Pons (tissue), 1 donor: ENCODE measurements at regions not wholly inside any gene's neighbourhood (a gene's known extent, or its start where the extent isn't known, plus 50 kb on each side); places are given as distances from the start of the nearest gene placed in this dataset.

Source experiments
- DNase-seq: peaks from one replicate; pipeline ENCODE4 v3.0.0-alpha.2; 2016; ENCODE audit warnings: low spot score

DNA sequence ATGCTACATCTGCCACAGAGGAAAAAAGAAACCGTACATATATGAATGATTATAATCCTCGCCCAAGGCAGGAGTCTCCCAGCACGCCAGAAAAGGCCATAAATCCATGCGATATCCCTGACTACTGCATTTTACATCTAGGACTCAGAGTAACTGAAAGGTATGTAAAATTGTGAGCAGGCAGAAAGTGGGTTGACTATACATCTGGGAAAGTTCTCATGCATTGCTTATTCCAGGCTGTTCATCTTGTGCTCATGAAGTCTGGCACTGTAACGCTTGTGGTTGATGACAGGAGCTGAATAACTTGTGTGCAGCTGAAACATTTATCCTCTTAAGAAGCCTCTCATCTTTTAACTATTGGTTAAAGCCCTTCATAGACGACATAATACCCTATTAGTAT lies 193.4 kb upstream of the STEAP4 start:
- DNase-seq = no peak

DNA sequence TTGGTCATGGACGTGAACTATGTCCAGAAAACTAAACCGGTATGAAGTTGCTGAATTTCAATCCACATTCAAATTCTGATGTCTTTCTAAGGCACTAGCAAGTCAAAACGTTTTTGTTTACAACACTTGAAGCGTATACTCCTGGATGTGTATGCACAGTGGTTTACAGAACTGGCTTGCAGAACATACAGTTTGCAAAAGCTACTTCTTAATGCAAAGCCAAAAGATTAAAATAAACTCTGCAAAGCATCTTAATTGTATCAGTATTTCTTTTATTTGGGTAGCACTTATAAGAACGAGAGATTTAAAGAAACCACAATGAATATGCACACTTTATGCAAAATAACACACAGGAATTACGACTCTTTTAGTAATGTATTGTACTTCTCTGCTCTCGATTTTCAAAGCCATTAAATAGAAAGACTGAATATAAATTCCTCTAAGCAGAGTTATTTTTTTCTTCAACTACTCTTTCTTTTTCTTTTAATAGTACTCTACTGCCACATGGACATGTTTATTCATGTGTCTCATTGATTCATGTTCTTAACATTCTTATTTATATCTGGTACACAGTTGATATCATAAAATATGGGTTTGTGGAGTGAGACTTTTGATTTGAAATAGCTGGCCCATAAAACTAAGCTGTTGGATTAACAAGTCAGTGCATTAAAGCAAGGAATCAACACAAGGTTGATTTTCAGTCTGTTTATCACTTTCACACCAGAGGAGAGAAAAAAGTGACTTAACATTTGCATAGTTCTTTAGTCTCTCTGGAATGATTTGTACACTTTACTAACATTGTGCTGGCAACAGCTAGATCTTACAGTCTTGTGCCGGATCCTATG lies 189.4 kb upstream of the STEAP4 start:
- DNase-seq = no peak

DNA sequence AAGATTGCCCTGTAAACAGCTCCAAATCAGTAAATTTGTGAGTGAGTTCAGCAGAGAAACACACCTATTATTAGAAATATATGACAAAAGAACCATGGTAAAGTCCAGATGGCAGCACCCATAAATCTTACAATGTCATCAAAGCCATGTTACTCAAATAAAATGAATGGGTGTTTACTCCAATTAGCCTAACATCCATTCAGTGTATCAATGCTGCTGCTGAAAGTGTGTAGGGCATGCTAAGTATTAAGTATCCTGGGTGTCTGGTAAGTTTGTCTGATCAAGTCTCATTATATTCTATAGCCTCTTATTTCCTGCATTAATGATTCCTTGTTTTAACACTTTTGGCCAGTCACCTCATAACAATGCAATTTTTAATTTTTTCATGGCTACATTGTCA lies 185.5 kb upstream of the STEAP4 start:
- no peak for DNase-seq

GRCh38 chr7:88490874-88491273 lies 184.2 kb upstream of the STEAP4 start:
- no peak for DNase-seq

- DNase-seq = no peak
Measured at GRCh38 chr7:88490161-88490560, 183.5 kb upstream of the STEAP4 start.

GRCh38 chr7:88485821-88486220 lies 179.1 kb upstream of the STEAP4 start:
- DNase-seq = no peak

DNA sequence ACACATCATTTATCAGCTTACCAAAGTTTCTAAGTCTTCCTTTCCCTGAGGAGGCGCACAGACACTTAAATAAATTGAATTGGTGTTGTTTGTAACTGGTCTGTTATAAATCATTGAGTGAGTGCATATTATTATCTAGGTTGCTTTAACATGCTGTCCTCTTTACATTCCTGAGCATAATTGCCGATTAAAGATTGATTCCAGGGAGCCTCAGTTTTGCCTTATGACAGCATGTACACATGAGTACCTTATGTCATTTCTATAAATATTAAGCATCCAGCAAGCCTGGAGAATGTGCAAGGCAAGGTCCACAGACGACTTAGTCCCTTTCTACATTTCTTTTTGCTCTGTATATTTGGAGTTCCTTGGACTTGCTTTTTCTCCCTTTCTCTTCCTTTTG lies 177.9 kb upstream of the STEAP4 start:
- no peak for DNase-seq

DNA sequence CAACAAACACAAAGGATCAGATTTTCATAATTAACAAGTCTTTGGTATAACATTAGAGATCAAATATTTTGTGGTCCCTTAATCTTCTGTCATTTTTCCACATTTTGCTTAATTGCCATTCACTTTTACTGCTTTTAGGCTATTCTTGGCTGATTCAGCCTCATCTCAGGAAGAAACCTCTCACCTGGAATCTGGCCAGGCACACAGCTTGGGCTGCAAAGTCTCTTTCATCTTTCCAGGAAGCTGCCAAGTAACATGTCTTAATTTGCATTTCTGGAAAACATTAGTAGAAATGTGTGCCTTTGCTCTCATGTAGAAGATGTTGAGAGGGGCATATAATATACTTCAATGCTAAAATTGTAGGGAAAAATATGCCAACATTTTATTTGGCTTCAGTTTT lies 174.2 kb upstream of the STEAP4 start:
- DNase-seq = peak; percentile 75

- DNase-seq = peak; percentile 12
Measured at GRCh38 chr7:88480271-88480670, 173.6 kb upstream of the STEAP4 start.

DNA sequence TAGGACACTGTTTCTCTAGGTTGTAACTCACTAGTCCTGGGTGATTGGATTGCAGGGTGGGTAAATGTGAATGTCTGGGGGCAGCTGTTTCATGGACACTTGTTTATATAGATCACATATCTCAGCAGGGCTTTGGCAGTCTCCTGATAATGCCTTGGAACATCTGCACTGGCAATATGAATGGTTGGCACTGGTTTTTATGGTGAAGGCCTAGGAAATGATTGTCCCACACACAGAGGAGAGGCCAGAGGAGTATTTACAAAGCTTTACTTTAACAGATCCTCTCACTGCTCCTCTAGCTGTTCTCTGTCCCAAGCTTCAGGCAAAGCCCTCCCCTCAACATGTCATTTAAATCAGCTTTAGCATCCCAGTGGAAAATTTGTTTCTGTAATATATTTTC lies 171.3 kb upstream of the STEAP4 start:
- no peak for DNase-seq

DNA sequence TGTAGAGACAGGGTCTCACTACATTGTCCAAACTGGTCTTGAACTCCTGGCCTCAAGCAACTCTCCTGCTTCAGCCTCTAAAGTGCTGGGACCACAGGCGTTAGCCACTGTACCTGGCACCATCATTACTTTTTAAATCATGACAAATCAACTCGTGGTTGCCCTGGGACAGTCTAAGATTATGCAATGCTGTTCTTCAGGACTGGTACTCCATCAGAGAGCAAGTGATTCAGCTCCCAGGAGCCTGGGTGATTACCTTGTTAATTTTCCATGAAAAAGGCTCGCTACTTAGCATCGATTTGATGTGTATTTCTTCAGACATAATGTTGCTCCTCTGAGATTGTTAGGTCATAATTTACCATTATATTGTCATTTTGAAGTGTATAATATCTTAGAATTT lies 158.9 kb upstream of the STEAP4 start:
- DNase-seq = no peak

DNA sequence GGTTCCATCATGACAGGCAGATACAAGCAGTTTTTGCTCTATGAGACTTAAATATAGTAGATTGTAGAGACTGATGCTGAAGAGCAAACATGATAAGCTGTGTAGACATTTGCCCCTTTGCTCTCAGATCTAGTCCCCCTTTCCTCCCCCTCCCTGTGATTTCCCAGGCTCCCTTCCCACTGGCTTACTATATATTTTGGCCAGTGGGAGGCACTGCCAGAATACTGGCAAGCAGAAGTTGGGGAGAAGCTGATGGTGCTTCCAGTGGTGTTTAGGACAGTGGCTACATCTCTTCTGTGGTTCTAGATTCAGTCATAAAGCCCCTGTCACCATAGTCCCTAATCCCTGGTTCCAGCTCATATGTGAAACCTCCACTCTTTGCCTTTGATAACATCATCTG lies 156.1 kb upstream of the STEAP4 start:
- DNase-seq = no peak

GRCh38 chr7:88460650-88461049 lies 154.0 kb upstream of the STEAP4 start:
- no peak for DNase-seq

DNA sequence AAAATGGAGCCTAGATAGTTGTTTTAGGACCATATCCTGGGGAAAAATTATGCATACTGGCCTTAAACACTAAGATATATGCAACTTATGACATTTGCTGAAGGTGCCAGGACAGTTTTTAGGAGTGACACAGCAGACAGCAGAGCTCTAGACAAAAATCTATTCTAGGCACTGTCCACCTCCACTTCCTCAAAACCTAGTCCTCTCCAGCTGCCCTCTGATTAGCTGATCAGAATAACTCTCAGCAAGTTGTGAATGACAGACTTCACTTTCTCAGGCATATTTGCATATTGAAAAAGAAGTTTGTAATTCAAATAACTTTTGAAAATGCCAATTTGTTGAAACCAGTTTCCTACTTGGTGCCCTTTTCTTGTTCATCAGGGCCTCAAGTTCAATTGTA lies 152.3 kb upstream of the STEAP4 start:
- DNase-seq = no peak

DNA sequence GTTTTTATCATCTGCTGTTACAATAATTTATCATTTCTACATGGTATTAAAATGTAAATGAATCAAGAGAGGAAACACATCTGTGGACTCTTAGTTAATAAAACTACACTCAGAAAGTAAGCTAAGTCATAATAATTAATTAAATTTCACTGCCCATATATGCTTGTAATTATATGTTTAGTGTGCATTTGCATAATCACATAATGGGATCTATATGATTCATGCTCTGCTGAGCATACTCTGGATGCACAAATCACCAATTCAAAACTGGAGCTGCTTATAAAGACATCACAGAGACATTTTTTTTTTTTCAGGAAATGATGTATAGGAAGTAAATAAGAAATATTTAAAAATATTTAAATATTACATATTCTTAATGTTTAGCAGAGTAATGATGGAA lies 151.6 kb upstream of the STEAP4 start:
- no peak for DNase-seq

- no peak for DNase-seq
Measured at GRCh38 chr7:88457320-88457719, 150.6 kb upstream of the STEAP4 start.

DNA sequence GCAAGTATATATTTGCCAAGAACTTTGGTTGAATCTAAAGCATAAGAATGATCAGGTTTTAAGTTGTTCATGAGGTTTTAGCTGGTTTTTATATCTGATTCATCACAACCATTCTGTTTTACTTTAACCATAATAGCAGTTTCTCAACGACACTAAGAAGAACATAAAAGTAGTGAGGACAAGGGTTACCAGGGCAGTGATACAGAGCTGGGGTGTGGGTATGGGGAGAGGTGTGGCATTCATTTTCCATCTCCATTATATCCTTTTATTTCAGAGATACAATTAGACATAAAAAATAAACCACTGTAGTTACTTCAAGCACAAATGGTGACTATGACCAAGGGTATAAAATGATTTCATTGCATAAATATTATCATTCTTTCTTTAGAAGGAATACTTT lies 149.8 kb upstream of the STEAP4 start:
- DNase-seq = no peak

- DNase-seq = no peak
Measured at GRCh38 chr7:88455696-88456095, 149.0 kb upstream of the STEAP4 start.

DNA sequence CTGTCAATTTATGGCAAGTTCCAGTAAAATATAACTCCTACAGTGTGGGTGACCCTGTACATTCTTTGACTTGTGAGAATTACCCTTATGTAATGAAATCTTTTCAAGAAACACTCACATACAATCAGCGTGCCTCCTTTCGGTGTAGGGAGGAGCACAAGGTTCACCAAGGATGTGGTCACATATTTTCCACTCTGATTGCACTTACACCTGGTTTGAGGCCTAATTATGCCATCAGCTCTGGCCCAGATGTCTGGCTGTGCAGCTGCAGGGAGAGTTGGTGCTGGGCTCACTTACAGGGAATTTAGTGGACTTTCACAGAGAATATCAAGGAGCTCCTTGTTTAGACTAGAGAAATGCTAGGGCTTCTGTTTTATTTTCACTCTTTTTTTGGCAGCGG lies 146.0 kb upstream of the STEAP4 start:
- DNase-seq = peak; percentile 18

GRCh38 chr7:88450874-88451273 lies 144.2 kb upstream of the STEAP4 start:
- DNase-seq = no peak

DNA sequence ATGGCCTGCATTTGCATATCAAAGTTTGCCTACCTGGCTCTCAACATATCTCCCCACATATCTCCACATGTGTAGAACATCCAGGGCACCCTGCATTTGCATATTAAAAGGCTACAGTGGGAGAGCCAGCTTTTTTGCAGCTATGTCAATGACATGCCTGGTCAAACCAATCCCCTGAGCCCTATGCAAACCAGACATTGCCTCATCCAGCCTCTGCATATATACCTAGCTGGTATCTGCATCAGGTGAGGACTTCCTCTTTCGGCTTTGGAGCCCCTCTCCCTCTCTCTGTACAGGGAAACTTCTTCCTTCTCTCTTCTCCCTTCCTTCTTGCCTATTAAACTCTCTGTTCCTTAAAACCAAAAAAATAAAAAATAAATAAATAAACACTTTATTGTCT lies 142.7 kb upstream of the STEAP4 start:
- DNase-seq = no peak

- no peak for DNase-seq
Measured at GRCh38 chr7:88442413-88442812, 135.7 kb upstream of the STEAP4 start.

GRCh38 chr7:88437132-88437531 lies 130.4 kb upstream of the STEAP4 start:
- no peak for DNase-seq

DNA sequence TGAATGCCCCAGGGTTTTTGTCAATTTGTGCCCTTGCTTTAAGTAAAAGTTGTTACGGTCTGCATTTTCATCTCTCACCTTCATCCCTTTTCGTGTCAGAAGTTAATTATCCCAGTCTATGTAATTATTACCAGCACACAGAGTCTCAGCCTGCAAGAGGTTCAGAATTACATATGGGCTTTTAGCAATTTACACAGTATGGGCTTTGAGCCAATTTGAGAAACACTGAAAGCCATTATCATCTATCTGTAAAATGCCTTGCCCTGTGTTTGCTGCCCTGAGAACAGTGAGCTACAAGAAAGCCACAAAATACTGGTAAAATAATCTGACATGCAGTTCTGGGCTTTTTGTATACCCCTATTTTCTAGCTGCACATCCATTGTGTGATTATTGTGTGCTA lies 125.6 kb upstream of the STEAP4 start:
- DNase-seq = peak; percentile 62
